VCaP (cell line): ENCODE measurements at regions not wholly inside any gene's neighbourhood (a gene's known extent, or its start where the extent isn't known, plus 50 kb on each side); places are given as distances from the start of the nearest gene placed in this dataset.
"Not testable (repeated sequence)": the region's sequence is repeated elsewhere in the genome, so short reads cannot be mapped to it uniquely, and the experiment has no call there.

ENCODE experiments used
- H3K27ac ChIP-seq: fragments of 450-650 bp; 2 replicates; pipeline ENCODE4 v1.5.1; 2017
- CTCF ChIP-seq: fragments of 450-650 bp; conservative IDR thresholded peaks from 2 replicates; pipeline ENCODE4 v1.5.1; 2017; ENCODE audit warnings: mild to moderate bottlenecking, moderate library complexity

GRCh38 chr9:109632817-109633216, 134.7 kb upstream of the PTPN3 start:
- H3K27ac ChIP-seq, result no peak overlapping the region
- TF ChIP-seq CTCF, result no peak

GRCh38 chr9:109639674-109640579, 140.1 kb upstream of the PALM2AKAP2 start:
- H3K27ac ChIP-seq, result no peak overlapping the region
- TF ChIP-seq CTCF, result peak; percentile 23

GRCh38 chr9:109640580-109641371, 139.2 kb upstream of the PALM2AKAP2 start:
- no peak overlapping the region for H3K27ac ChIP-seq
- TF ChIP-seq CTCF, result no peak; the same call in 1 of the 2 replicates

- H3K27ac ChIP-seq, result no peak overlapping the region
- TF ChIP-seq CTCF, result no peak
These were observed 138.7 kb upstream of the PALM2AKAP2 start for GRCh38 chr9:109641372-109641659.

GRCh38 chr9:109652112-109652511, 127.9 kb upstream of the PALM2AKAP2 start:
- no peak overlapping the region for H3K27ac ChIP-seq
- TF ChIP-seq CTCF, result no peak

GRCh38 chr9:109652971-109653370, 127.0 kb upstream of the PALM2AKAP2 start:
- TF ChIP-seq CTCF, result peak; percentile 76

GRCh38 chr9:109653470-109653869, 126.5 kb upstream of the PALM2AKAP2 start:
- no peak overlapping the region for H3K27ac ChIP-seq
- no peak for TF ChIP-seq CTCF

More at GRCh38 chr9:109652971-109653370, 127.0 kb upstream of the PALM2AKAP2 start:
- H3K27ac ChIP-seq, result no peak overlapping the region

- not testable (repeated sequence) for H3K27ac ChIP-seq
These were observed 116.0 kb upstream of the PALM2AKAP2 start for GRCh38 chr9:109663978-109664377.

- not testable (repeated sequence) for H3K27ac ChIP-seq
These were observed 114.3 kb upstream of the PALM2AKAP2 start for GRCh38 chr9:109665736-109666135.
